HepG2 (cell line): ENCODE measurements at regions not wholly inside any gene's neighbourhood (a gene's known extent, or its start where the extent isn't known, plus 50 kb on each side); places are given as distances from the start of the nearest gene placed in this dataset.
"Not testable (repeated sequence)": the region's sequence is repeated elsewhere in the genome, so short reads cannot be mapped to it uniquely, and the experiment has no call there.

Source experiments
- MLLT10 ChIP-seq: sonication (generic); formaldehyde crosslinking; IDR thresholded peaks from 2 replicates; pipeline ENCODE4 v1.4.0; 2020; ENCODE audit warnings: missing genetic modification reagents
- POLR2AphosphoS2 ChIP-seq: IDR thresholded peaks from 2 replicates; pipeline ENCODE4 v1.6.1; 2011; ENCODE audit warnings: low read depth, low read length, improper control_type of control experiment
- ZFX ChIP-seq: sonication (generic); formaldehyde crosslinking; IDR thresholded peaks from 2 replicates; pipeline ENCODE4 v1.4.0; 2020; ENCODE audit warnings: mild to moderate bottlenecking, low read depth, missing genetic modification reagents, moderate library complexity
- TF ChIP-seq, protein P1 (sequence below): sonication (generic); formaldehyde crosslinking; IDR thresholded peaks from 2 replicates; pipeline ENCODE4 v1.4.0; 2020; ENCODE audit warnings: missing genetic modification reagents
- TF ChIP-seq, protein P2 (sequence below): sonication (generic); formaldehyde crosslinking; IDR thresholded peaks from 2 replicates; pipeline ENCODE4 v1.4.0; 2020; ENCODE audit warnings: missing genetic modification reagents

GRCh38 chr1:146537775-146538373 is 309.1 kb upstream of the NOTCH2NLA start:
- not testable (repeated sequence) for TF ChIP-seq POLR2AphosphoS2; MLLT10; ZFX (CRISPR knock-in tag)
- TF ChIP-seq, protein P1, sequence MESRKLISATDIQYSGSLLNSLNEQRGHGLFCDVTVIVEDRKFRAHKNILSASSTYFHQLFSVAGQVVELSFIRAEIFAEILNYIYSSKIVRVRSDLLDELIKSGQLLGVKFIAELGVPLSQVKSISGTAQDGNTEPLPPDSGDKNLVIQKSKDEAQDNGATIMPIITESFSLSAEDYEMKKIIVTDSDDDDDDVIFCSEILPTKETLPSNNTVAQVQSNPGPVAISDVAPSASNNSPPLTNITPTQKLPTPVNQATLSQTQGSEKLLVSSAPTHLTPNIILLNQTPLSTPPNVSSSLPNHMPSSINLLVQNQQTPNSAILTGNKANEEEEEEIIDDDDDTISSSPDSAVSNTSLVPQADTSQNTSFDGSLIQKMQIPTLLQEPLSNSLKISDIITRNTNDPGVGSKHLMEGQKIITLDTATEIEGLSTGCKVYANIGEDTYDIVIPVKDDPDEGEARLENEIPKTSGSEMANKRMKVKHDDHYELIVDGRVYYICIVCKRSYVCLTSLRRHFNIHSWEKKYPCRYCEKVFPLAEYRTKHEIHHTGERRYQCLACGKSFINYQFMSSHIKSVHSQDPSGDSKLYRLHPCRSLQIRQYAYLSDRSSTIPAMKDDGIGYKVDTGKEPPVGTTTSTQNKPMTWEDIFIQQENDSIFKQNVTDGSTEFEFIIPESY (CRISPR knock-in tag), result not testable (repeated sequence)
- TF ChIP-seq, protein P2, sequence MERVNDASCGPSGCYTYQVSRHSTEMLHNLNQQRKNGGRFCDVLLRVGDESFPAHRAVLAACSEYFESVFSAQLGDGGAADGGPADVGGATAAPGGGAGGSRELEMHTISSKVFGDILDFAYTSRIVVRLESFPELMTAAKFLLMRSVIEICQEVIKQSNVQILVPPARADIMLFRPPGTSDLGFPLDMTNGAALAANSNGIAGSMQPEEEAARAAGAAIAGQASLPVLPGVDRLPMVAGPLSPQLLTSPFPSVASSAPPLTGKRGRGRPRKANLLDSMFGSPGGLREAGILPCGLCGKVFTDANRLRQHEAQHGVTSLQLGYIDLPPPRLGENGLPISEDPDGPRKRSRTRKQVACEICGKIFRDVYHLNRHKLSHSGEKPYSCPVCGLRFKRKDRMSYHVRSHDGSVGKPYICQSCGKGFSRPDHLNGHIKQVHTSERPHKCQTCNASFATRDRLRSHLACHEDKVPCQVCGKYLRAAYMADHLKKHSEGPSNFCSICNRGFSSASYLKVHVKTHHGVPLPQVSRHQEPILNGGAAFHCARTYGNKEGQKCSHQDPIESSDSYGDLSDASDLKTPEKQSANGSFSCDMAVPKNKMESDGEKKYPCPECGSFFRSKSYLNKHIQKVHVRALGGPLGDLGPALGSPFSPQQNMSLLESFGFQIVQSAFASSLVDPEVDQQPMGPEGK (CRISPR knock-in tag), result not testable (repeated sequence)
